K562 (cell line): ENCODE measurements at regions not wholly inside any gene's neighbourhood (a gene's known extent, or its start where the extent isn't known, plus 50 kb on each side); places are given as distances from the start of the nearest gene placed in this dataset.

ENCODE experiments used
- ATAC-seq: fragments of 200-7000 bp; cut with Tn5 transposase; 3 replicates; pipeline ENCODE4 v1.9.1; 2020; ENCODE audit warnings: moderate library complexity
- BruUV-seq: library from RNA; stranded (reverse); fragments of 400-500 nt; replicated peaks from 2 replicates; lab custom pipeline; 2021; lab: Mats Ljungman, UMichigan
- CTCF ChIA-PET: fragments of 300-600 bp; formaldehyde crosslinking; extraction: SDS; loops from one replicate; lab custom pipeline; 2021; ENCODE audit warnings: low intra/inter-chr PET ratio; lab: Yijun Ruan, JAX
- POLR2A ChIA-PET: fragments of 300-600, 350-650 bp; sonication (Branson Sonifier 250); formaldehyde crosslinking; extraction: SDS; loops from one replicate; lab custom pipeline; 2021; ENCODE audit warnings: antibody characterized with exemption, inconsistent platforms; lab: Yijun Ruan, JAX
- DNase-seq, 4 experiments: peaks; one replicate each; pipeline versions ENCODE4 v3.0.0 to v3.0.0-alpha.2; 2011 to 2018; ENCODE audit warnings: low spot score in 3 of 4, mixed read lengths in 3 of 4; ENCODE audit errors: extremely low read depth in 1 of 4
- FAIRE-seq: peaks from 2 replicates; lab custom pipeline; 2011; peaks lifted over from hg19 to GRCh38; lab: Jason Lieb, UNC
- H2AFZ ChIP-seq: 2 replicates; pipeline ENCODE4 v1.6.0; 2011; ENCODE audit warnings: low read depth, low read length, control low read depth, inconsistent platforms
- H3K27ac ChIP-seq: fragments of 200-600 bp; 3 replicates; pipeline ENCODE4 v1.8.0; 2011; ENCODE audit warnings: low read depth, mild to moderate bottlenecking, control low read depth, inconsistent platforms, low read length, moderate library complexity, mixed read lengths; ENCODE audit errors: extremely low read depth
- H3K27me3 ChIP-seq, 2 experiments: fragments of 300-600 bp in 1 of 2; 2 replicates in 1 of 2; 3 replicates in 1 of 2; pipeline versions ENCODE4 v1.6.0 to v1.8.0; 2011; ENCODE audit warnings: inconsistent platforms in 2 of 2, low read length in 2 of 2, mild to moderate bottlenecking in 1 of 2, mixed read lengths in 1 of 2, moderate library complexity in 1 of 2; ENCODE audit not compliant: control insufficient read depth in 2 of 2, insufficient read depth in 2 of 2
- H3K36me3 ChIP-seq: fragments of 300-600 bp; 3 replicates; pipeline ENCODE4 v1.8.0; 2011; ENCODE audit warnings: mild to moderate bottlenecking, low read length, inconsistent platforms; ENCODE audit not compliant: control insufficient read depth, insufficient read depth
- H3K4me1 ChIP-seq, 2 experiments: fragments of 200-600 bp in 1 of 2; replicated peaks in 1 of 2; 2 replicates in 1 of 2; 3 replicates in 1 of 2; pipeline versions ENCODE4 v1.5.1 to v1.8.0; 2011; ENCODE audit warnings: inconsistent platforms in 2 of 2, low read length in 2 of 2, mild to moderate bottlenecking in 1 of 2, mixed read lengths in 1 of 2, moderate library complexity in 1 of 2; ENCODE audit not compliant: control insufficient read depth in 2 of 2, insufficient read depth in 2 of 2
- H3K4me2 ChIP-seq: 2 replicates; pipeline ENCODE4 v1.6.1; 2011; ENCODE audit warnings: low read length, control low read depth, inconsistent platforms, mixed read lengths; ENCODE audit not compliant: insufficient read depth
- H3K4me3 ChIP-seq: fragments of 200-600 bp; sonication (generic), shearing (Covaris generic); 2 replicates; pipeline ENCODE4 v1.5.1; 2016; ENCODE audit warnings: control low read depth, inconsistent platforms
- H3K79me2 ChIP-seq: fragments of 200-600 bp; 3 replicates; pipeline ENCODE4 v1.8.0; 2011; ENCODE audit warnings: low read length, inconsistent platforms; ENCODE audit not compliant: control insufficient read depth, insufficient read depth
- H3K9ac ChIP-seq, 2 experiments: 2 replicates each; pipeline versions ENCODE4 v1.6.0 to v1.6.1; 2011; ENCODE audit warnings: low read depth in 2 of 2, low read length in 2 of 2, control low read depth in 1 of 2, inconsistent platforms in 1 of 2, mild to moderate bottlenecking in 1 of 2, mixed read lengths in 1 of 2; ENCODE audit not compliant: insufficient read depth in 1 of 2
- H3K9me1 ChIP-seq: one replicate; pipeline ENCODE4 v1.6.0; 2011; ENCODE audit warnings: inconsistent platforms, mild to moderate bottlenecking, low read length, moderate library complexity; ENCODE audit not compliant: control insufficient read depth, insufficient read depth
- H3K9me3 ChIP-seq: replicated peaks from 2 replicates; pipeline ENCODE4 v1.5.1; 2011; ENCODE audit warnings: low read depth, low read length, inconsistent platforms; ENCODE audit not compliant: control insufficient read depth, insufficient read depth
- H4K20me1 ChIP-seq: replicated peaks from 2 replicates; pipeline ENCODE4 v1.6.1; 2011; ENCODE audit warnings: low read length, inconsistent platforms, mixed read lengths; ENCODE audit not compliant: control insufficient read depth, insufficient read depth
- ATF4 ChIP-seq: fragments of 450-650 bp; formaldehyde crosslinking; IDR thresholded peaks from 2 replicates; pipeline ENCODE4 v1.4.0; 2022; ENCODE audit warnings: mild to moderate bottlenecking, moderate library complexity
- BDP1 ChIP-seq: IDR thresholded peaks from 3 replicates; pipeline ENCODE4 v1.6.1; 2011; ENCODE audit not compliant: insufficient read length, insufficient read depth
- CBX2 ChIP-seq: fragments of 200-600 bp; sonication (generic); IDR thresholded peaks from one replicate; pipeline ENCODE4 v1.6.1; 2012; ENCODE audit warnings: mild to moderate bottlenecking, low read length, inconsistent platforms; ENCODE audit not compliant: insufficient read depth, poor library complexity, severe bottlenecking
- CEBPB ChIP-seq: fragments of 450-650 bp; IDR thresholded peaks from 2 replicates; pipeline ENCODE4 v1.6.1; 2016; ENCODE audit warnings: missing genetic modification characterization, missing compliant biosample characterization
- CHD4 ChIP-seq: fragments of 200-600 bp; sonication (generic); IDR thresholded peaks from 3 replicates; pipeline ENCODE4 v1.6.1; 2012; ENCODE audit warnings: low read depth, mild to moderate bottlenecking, mixed read lengths, low read length, inconsistent platforms; ENCODE audit not compliant: insufficient read depth, insufficient replicate concordance, poor library complexity, severe bottlenecking
- E2F6 ChIP-seq, 2 experiments: IDR thresholded peaks; 2 replicates each; pipeline ENCODE4 v1.6.1; 2011; ENCODE audit warnings: borderline replicate concordance in 1 of 2, control low read depth in 1 of 2, low read depth in 1 of 2, low read length in 1 of 2, mild to moderate bottlenecking in 1 of 2, mixed read lengths in 1 of 2, moderate library complexity in 1 of 2; ENCODE audit not compliant: insufficient read depth in 1 of 2, insufficient read length in 1 of 2, poor library complexity in 1 of 2, severe bottlenecking in 1 of 2; ENCODE audit errors: extremely low read depth in 1 of 2
- EHMT2 ChIP-seq: fragments of 450-650 bp; IDR thresholded peaks from 2 replicates; pipeline ENCODE4 v1.6.1; 2018; ENCODE audit warnings: antibody characterized with exemption
- KAT2B ChIP-seq: IDR thresholded peaks from one replicate; pipeline ENCODE4 v1.6.1; 2012; ENCODE audit warnings: low read depth, mild to moderate bottlenecking, control low read depth, inconsistent platforms, low read length, moderate library complexity
- MEF2A ChIP-seq: IDR thresholded peaks from 2 replicates; pipeline ENCODE4 v1.6.1; 2011; ENCODE audit warnings: low read depth, mild to moderate bottlenecking, low read length, moderate library complexity; ENCODE audit not compliant: control insufficient read depth
- NCOA2 ChIP-seq, 2 experiments: fragments of 450-650 bp; IDR thresholded peaks; 2 replicates each; pipeline ENCODE4 v1.6.1; 2018; ENCODE audit warnings: mild to moderate bottlenecking in 2 of 2, moderate library complexity in 1 of 2; ENCODE audit not compliant: partially characterized antibody in 2 of 2
- SMAD4 ChIP-seq: fragments of 250-450 bp; sonication (Bioruptor Pico); conservative IDR thresholded peaks from 2 replicates; pipeline ENCODE4 v1.8.0; 2021; ENCODE audit warnings: inconsistent platforms, mild to moderate bottlenecking, moderate library complexity
- SMARCA5 ChIP-seq: fragments of 450-650 bp; IDR thresholded peaks from 2 replicates; pipeline ENCODE4 v1.6.1; 2016
- ZNF592 ChIP-seq: fragments of 450-650 bp; IDR thresholded peaks from 2 replicates; pipeline ENCODE4 v1.6.1; 2017; ENCODE audit warnings: antibody characterized with exemption, mild to moderate bottlenecking
- ZNF77 ChIP-seq: fragments of 250-450 bp; sonication (Bioruptor Pico); IDR thresholded peaks from 2 replicates; pipeline ENCODE4 v1.5.0; 2020
- WGBS: fragments of 100-300 bp; shearing (Covaris generic); methylation state at CpG from one replicate; pipeline ENCODE4 v1.1.6; 2016; ENCODE audit warnings: low coverage, mixed read lengths; ENCODE audit not compliant: insufficient coverage; ENCODE audit errors: missing lambda C conversion rate; 5-methylcytosine and 5-hydroxymethylcytosine counted together
- in situ Hi-C: fragments of 300-500 bp; cut with MboI; formaldehyde crosslinking; loops from 4 replicates; pipeline ENCODE4 v1.15.0; 2018; ENCODE audit warnings: inconsistent platforms, mixed read lengths
- intact Hi-C: fragments of 100-400 bp; cut with micrococcal nuclease; formaldehyde crosslinking; loops from 2 replicates; pipeline ENCODE4 v1.14.2; 2022
- TF ChIP-seq, protein P1 (sequence below): fragments of 250-450 bp; sonication (Bioruptor Pico); IDR thresholded peaks from 2 replicates; pipeline ENCODE4 v1.5.0; 2020; ENCODE audit warnings: mild to moderate bottlenecking

- no peak overlapping the region for H3K9ac ChIP-seq
- POLR2A ChIA-PET = no interaction called here
- no peaks in the 10 kb centered on the region for H3K27me3 ChIP-seq
- no peak overlapping the region for H3K4me3 ChIP-seq
- H3K4me1 ChIP-seq = peaks cover 8 to 16% of the 10 kb centered on the region in 2 experiments
- no peak overlapping the region for H3K27ac ChIP-seq
- H3K9me3 ChIP-seq = no peaks in the 10 kb centered on the region
- no peak for DNase-seq
- H3K79me2 ChIP-seq = no peaks in the 10 kb centered on the region
- WGBS = 17% methylated on average over 4 of the region's 4 CpGs
- intact Hi-C loops = no loop called here
- ATAC-seq = no peak
- no peaks in the 10 kb centered on the region for H4K20me1 ChIP-seq
- H3K9me1 ChIP-seq = no peaks in the 10 kb centered on the region
- in situ Hi-C loops = no loop called here
- CTCF ChIA-PET = no interaction called here
- no peak for FAIRE-seq
- no peaks in the 10 kb centered on the region; the same call in 2 of the 3 replicates for H3K36me3 ChIP-seq
- no peak overlapping the region for H3K4me2 ChIP-seq
- BruUV-seq = no TSS peak
- no peak overlapping the region for H2AFZ ChIP-seq
- TF ChIP-seq E2F6 (IDR thresholded peaks at IDR 0.05; ENCODE audit: borderline replicate concordance in 1 of 2, extremely low read depth in 1 of 2, insufficient read depth in 1 of 2, insufficient read length in 1 of 2, low read depth in 1 of 2, low read length in 1 of 2, poor library complexity in 1 of 2, severe bottlenecking in 1 of 2) (no peak), SMARCA5 (no peak), SMAD4 (CRISPR knock-in tag) (peak; percentile 94), CHD4 (no peak), MEF2A (no peak), NCOA2 (IDR thresholded peaks at IDR 0.05; ENCODE audit: partially characterized antibody in 2 of 2) (no peak), ZNF592 (no peak), CBX2 (no peak), KAT2B (no peak), CEBPB (tag) (peak; percentile 31; the same call in 1 of the 2 replicates), BDP1 (no peak), ZNF77 (no peak), EHMT2 (no peak), ATF4 (CRISPR knock-in tag) (no peak)
- TF ChIP-seq, protein P1, sequence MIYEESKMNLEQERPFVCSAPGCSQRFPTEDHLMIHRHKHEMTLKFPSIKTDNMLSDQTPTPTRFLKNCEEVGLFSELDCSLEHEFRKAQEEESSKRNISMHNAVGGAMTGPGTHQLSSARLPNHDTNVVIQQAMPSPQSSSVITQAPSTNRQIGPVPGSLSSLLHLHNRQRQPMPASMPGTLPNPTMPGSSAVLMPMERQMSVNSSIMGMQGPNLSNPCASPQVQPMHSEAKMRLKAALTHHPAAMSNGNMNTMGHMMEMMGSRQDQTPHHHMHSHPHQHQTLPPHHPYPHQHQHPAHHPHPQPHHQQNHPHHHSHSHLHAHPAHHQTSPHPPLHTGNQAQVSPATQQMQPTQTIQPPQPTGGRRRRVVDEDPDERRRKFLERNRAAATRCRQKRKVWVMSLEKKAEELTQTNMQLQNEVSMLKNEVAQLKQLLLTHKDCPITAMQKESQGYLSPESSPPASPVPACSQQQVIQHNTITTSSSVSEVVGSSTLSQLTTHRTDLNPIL (CRISPR knock-in tag) = no peak
Measured at GRCh38 chr10:88038268-88038667, 174.8 kb downstream of the PTEN start.
